ENCODE measurements at regions not wholly inside any gene's neighbourhood (a gene's known extent, or its start where the extent isn't known, plus 50 kb on each side); places are given as distances from the start of the nearest gene placed in this dataset.
"Not testable (repeated sequence)": the region's sequence is repeated elsewhere in the genome, so short reads cannot be mapped to it uniquely, and the experiment has no call there.

DNA sequence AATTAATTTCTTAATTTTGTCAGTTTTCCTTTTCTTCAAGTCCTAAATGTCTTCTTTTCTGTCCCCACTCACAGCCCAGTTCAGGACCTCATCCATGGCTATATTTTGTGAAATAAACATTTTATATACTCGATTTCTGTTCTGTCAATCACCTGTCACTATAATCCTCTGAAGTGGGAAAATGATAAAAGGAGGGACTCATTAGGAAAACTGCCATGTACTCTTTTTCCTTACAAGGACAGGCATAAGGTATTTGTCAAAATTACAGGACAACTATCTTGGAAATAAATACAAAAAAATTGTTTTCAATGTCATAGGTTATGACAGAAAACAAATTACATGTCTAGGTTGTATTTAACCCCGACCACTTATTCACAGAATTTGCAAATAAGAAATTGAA is 240.1 kb upstream of the CBLB start:
- H3K27ac ChIP-seq (ENCODE audit: low read depth, low read length, poor library complexity, severe bottlenecking): no peak overlapping the region
- H3K4me1 ChIP-seq (ENCODE audit: insufficient read depth, low read length, severe bottlenecking): no peaks in the 10 kb centered on the region
- no peak overlapping the region for H3K4me3 ChIP-seq (ENCODE audit: low read depth, low read length, poor library complexity, severe bottlenecking)
- H4K20me1 ChIP-seq (ENCODE audit: insufficient read depth, low read length): no peaks in the 10 kb centered on the region
- H3K36me3 ChIP-seq (ENCODE audit: insufficient read depth, low read length): no peaks in the 10 kb centered on the region
- H3K9me2 ChIP-seq (ENCODE audit: low read depth, low read length): no peaks in the 10 kb centered on the region
- no peaks in the 10 kb centered on the region for H3K79me2 ChIP-seq (ENCODE audit: insufficient read depth, low read length)
- no peaks in the 10 kb centered on the region for H3K27me3 ChIP-seq (ENCODE audit: insufficient read depth, low read length)
- no peak overlapping the region for H2AFZ ChIP-seq (ENCODE audit: low read length)
- no peaks in the 10 kb centered on the region for H3K9me3 ChIP-seq (ENCODE audit: low read length)
- no peaks in the 10 kb centered on the region; the same call in 1 of the 2 replicates for H3F3A ChIP-seq (ENCODE audit: insufficient read depth, low read length)
- no peak overlapping the region for H3K4me2 ChIP-seq (ENCODE audit: low read length)
- no peak for TF ChIP-seq CTCF (IDR thresholded peaks at IDR 0.05; ENCODE audit: low read length)
- no peak for TF ChIP-seq EZH2 (IDR thresholded peaks at IDR 0.05; ENCODE audit: borderline replicate concordance, low read length)
- H3K9ac ChIP-seq (ENCODE audit: low read length): no peak overlapping the region

- not testable (repeated sequence) for H3K4me2 ChIP-seq (ENCODE audit: low read length); H4K20me1 ChIP-seq (ENCODE audit: insufficient read depth, low read length); H3K79me2 ChIP-seq (ENCODE audit: insufficient read depth, low read length); H3K27me3 ChIP-seq (ENCODE audit: insufficient read depth, low read length); H3K36me3 ChIP-seq (ENCODE audit: insufficient read depth, low read length); H3F3A ChIP-seq (ENCODE audit: insufficient read depth, low read length); H2AFZ ChIP-seq (ENCODE audit: low read length); H3K4me3 ChIP-seq (ENCODE audit: low read depth, low read length, poor library complexity, severe bottlenecking); H3K9me2 ChIP-seq (ENCODE audit: low read depth, low read length); H3K9ac ChIP-seq (ENCODE audit: low read length); H3K9me3 ChIP-seq (ENCODE audit: low read length); H3K4me1 ChIP-seq (ENCODE audit: insufficient read depth, low read length, severe bottlenecking); H3K27ac ChIP-seq (ENCODE audit: low read depth, low read length, poor library complexity, severe bottlenecking)
Measured at GRCh38 chr3:106112561-106112960, 243.7 kb upstream of the CBLB start.

GRCh38 chr3:106113747-106114146 is 244.9 kb upstream of the CBLB start:
- TF ChIP-seq EZH2 (IDR thresholded peaks at IDR 0.05; ENCODE audit: borderline replicate concordance, low read length): no peak
- TF ChIP-seq CTCF (IDR thresholded peaks at IDR 0.05; ENCODE audit: low read length): no peak
- peaks cover 4% of the 10 kb centered on the region; the same call in 1 of the 2 replicates for H3F3A ChIP-seq (ENCODE audit: insufficient read depth, low read length)
- H3K9ac ChIP-seq (ENCODE audit: low read length): no peak overlapping the region
- no peaks in the 10 kb centered on the region for H3K9me2 ChIP-seq (ENCODE audit: low read depth, low read length)
- no peak overlapping the region for H3K27ac ChIP-seq (ENCODE audit: low read depth, low read length, poor library complexity, severe bottlenecking)
- H3K27me3 ChIP-seq (ENCODE audit: insufficient read depth, low read length): no peaks in the 10 kb centered on the region
- H3K4me2 ChIP-seq (ENCODE audit: low read length): no peak overlapping the region
- H3K79me2 ChIP-seq (ENCODE audit: insufficient read depth, low read length): no peaks in the 10 kb centered on the region
- H4K20me1 ChIP-seq (ENCODE audit: insufficient read depth, low read length): no peaks in the 10 kb centered on the region
- no peaks in the 10 kb centered on the region for H3K4me1 ChIP-seq (ENCODE audit: insufficient read depth, low read length, severe bottlenecking)
- no peak overlapping the region for H2AFZ ChIP-seq (ENCODE audit: low read length)
- H3K36me3 ChIP-seq (ENCODE audit: insufficient read depth, low read length): no peaks in the 10 kb centered on the region
- H3K9me3 ChIP-seq (ENCODE audit: low read length): no peaks in the 10 kb centered on the region
- no peak overlapping the region for H3K4me3 ChIP-seq (ENCODE audit: low read depth, low read length, poor library complexity, severe bottlenecking)

- Histone ChIP-seq H3K4me3 (ENCODE audit: low read depth, low read length, poor library complexity, severe bottlenecking) (no peak overlapping the region), H3K79me2 (ENCODE audit: insufficient read depth, low read length) (no peaks in the 10 kb centered on the region), H3K9me3 (ENCODE audit: low read length) (no peaks in the 10 kb centered on the region), H3K4me1 (ENCODE audit: insufficient read depth, low read length, severe bottlenecking) (no peaks in the 10 kb centered on the region), H3K27ac (ENCODE audit: low read depth, low read length, poor library complexity, severe bottlenecking) (no peak overlapping the region), H3K4me2 (ENCODE audit: low read length) (no peak overlapping the region), H3F3A (ENCODE audit: insufficient read depth, low read length) (0 out of 2 replicates have a peak, but pooled peaks cover 4% of the 10 kb centered on the region), H4K20me1 (ENCODE audit: insufficient read depth, low read length) (no peaks in the 10 kb centered on the region), H2AFZ (ENCODE audit: low read length) (no peak overlapping the region), H3K9ac (ENCODE audit: low read length) (no peak overlapping the region), H3K27me3 (ENCODE audit: insufficient read depth, low read length) (no peaks in the 10 kb centered on the region), H3K36me3 (ENCODE audit: insufficient read depth, low read length) (no peaks in the 10 kb centered on the region), H3K9me2 (ENCODE audit: low read depth, low read length) (no peaks in the 10 kb centered on the region)
- TF ChIP-seq CTCF (IDR thresholded peaks at IDR 0.05; ENCODE audit: low read length) (no peak), EZH2 (IDR thresholded peaks at IDR 0.05; ENCODE audit: borderline replicate concordance, low read length) (no peak)
Measured at GRCh38 chr3:106114220-106114619, 245.4 kb upstream of the CBLB start.

Data from OCI-LY1 (cell line).